Adrenal gland (tissue), 5 donors: ENCODE measurements at regions not wholly inside any gene's neighbourhood (a gene's known extent, or its start where the extent isn't known, plus 50 kb on each side); places are given as distances from the start of the nearest gene placed in this dataset.

Source experiments
- CTCF ChIP-seq, 6 experiments: fragments of 450-650 bp in 4 of 6; fragments of 200-600 bp in 2 of 6; sonication (generic) in 1 of 6; IDR thresholded peaks; 1 replicate in 5 of 6; 2 replicates in 1 of 6; pipeline versions ENCODE4 v1.5.1 to v1.8.0; 2016 to 2021; ENCODE audit warnings: antibody characterized with exemption in 6 of 6, mild to moderate bottlenecking in 2 of 6, moderate library complexity in 1 of 6
- POLR2A ChIP-seq, 2 donors: fragments of 450-650 bp; IDR thresholded peaks; one replicate each; pipeline ENCODE4 v1.6.1; 2017; ENCODE audit warnings: antibody characterized with exemption in 2 of 2, mild to moderate bottlenecking in 2 of 2, moderate library complexity in 1 of 2
- donor health status: DM: no; HTN: no; CAD: no.

DNA sequence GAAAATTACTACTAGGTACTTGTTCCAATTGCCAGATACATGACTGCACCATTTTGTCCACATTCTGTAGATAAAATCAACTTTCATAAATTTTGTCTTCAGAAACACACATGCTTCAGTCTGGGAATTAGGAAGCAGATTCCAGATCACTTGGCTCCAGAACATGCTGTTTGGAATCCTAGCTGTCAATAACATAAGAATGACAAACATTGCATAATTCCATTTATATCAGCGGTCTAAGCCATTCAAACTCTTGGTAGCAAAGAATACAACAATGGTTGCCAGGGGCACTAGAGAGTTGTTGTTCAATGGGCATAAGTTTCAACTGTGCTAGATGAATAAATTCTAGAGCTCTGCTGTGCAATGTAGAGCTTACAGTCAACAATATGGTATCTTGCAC lies 1112.1 kb upstream of the AGA start:
- TF ChIP-seq POLR2A (IDR thresholded peaks at IDR 0.05) (no peak), CTCF (IDR thresholded peaks at IDR 0.05) (no peak)
